Ishikawa (cell line): ENCODE measurements at regions not wholly inside any gene's neighbourhood (a gene's known extent, or its start where the extent isn't known, plus 50 kb on each side); places are given as distances from the start of the nearest gene placed in this dataset.

Experiments used
- CEBPB ChIP-seq: IDR thresholded peaks from 2 replicates; pipeline ENCODE4 v1.6.1; 2012
- CREB1 ChIP-seq: IDR thresholded peaks from 2 replicates; pipeline ENCODE4 v1.6.1; 2012; ENCODE audit warnings: low read depth
- EGR1 ChIP-seq: IDR thresholded peaks from 2 replicates; pipeline ENCODE4 v1.6.1; 2012
- EP300 ChIP-seq: IDR thresholded peaks from 2 replicates; pipeline ENCODE4 v1.6.1; 2012; ENCODE audit warnings: borderline replicate concordance
- FOXM1 ChIP-seq: IDR thresholded peaks from 2 replicates; pipeline ENCODE4 v1.6.1; 2012; ENCODE audit warnings: low read depth, borderline replicate concordance
- MAX ChIP-seq: IDR thresholded peaks from 2 replicates; pipeline ENCODE4 v1.6.1; 2012
- NFIC ChIP-seq: IDR thresholded peaks from 2 replicates; pipeline ENCODE4 v1.6.1; 2012
- RAD21 ChIP-seq: IDR thresholded peaks from 2 replicates; pipeline ENCODE4 v1.6.1; 2012; ENCODE audit warnings: low read depth
- REST ChIP-seq: IDR thresholded peaks from 2 replicates; pipeline ENCODE4 v1.6.1; 2012; ENCODE audit warnings: low read depth, mild to moderate bottlenecking
- TAF1 ChIP-seq: IDR thresholded peaks from 2 replicates; pipeline ENCODE4 v1.6.1; 2012; ENCODE audit warnings: low read depth, mild to moderate bottlenecking
- TCF12 ChIP-seq: IDR thresholded peaks from 2 replicates; pipeline ENCODE4 v1.6.1; 2012; ENCODE audit warnings: low read depth
- TEAD4 ChIP-seq: IDR thresholded peaks from 2 replicates; pipeline ENCODE4 v1.6.1; 2012
- USF1 ChIP-seq: IDR thresholded peaks from 2 replicates; pipeline ENCODE4 v1.6.1; 2012
- YY1 ChIP-seq: IDR thresholded peaks from 2 replicates; pipeline ENCODE4 v1.6.1; 2012; ENCODE audit warnings: low read depth
- ZBTB7A ChIP-seq: IDR thresholded peaks from 2 replicates; pipeline ENCODE4 v1.6.1; 2012; ENCODE audit warnings: low read depth

DNA sequence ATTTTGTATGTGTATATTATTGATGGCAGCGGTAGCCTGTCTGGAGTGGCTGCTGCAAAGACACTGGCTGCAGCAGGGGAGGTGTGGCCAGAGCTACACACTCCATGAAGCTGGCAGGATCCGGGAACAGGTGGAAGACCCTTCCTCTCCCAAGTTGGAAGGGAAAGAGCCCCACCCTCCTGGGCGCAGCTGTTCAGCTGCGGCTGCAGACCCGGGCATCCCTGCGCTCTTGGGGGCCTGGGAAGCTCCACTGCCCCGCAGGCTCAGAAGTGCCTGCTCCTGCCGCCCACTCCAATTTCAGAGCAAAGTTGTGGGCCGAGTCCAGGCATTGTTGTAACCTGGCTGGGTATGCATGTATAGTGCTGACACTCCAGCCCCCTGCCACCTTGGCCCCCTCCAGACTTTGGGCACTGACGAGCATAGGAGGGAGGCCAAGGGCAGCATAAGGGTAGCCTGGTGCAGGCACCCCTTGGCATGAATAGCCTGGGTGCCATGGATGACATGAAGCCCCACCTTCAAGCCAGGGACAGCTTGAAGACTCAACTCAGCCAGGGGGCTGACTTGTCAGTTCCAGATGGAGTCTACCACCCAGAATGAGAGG is 90.7 kb upstream of the TMEM168 start:
- TF ChIP-seq REST (no peak), CEBPB (no peak), EP300 (no peak), YY1 (no peak), NFIC (no peak)

- TF ChIP-seq CEBPB = no peak
- no peak for TF ChIP-seq TEAD4
- no peak for TF ChIP-seq RAD21
- TF ChIP-seq ZBTB7A = no peak
- TF ChIP-seq EGR1 = no peak
- no peak for TF ChIP-seq TCF12
- no peak for TF ChIP-seq REST
- no peak for TF ChIP-seq FOXM1
- no peak for TF ChIP-seq CREB1
- TF ChIP-seq TAF1 = no peak
- TF ChIP-seq EP300 = no peak
- no peak for TF ChIP-seq YY1
- no peak for TF ChIP-seq USF1
- TF ChIP-seq MAX = no peak
- TF ChIP-seq NFIC = no peak
Observed at GRCh38 chr7:112877691-112878460, 87.7 kb upstream of the TMEM168 start.

GRCh38 chr7:112876877-112877276 is 86.7 kb upstream of the TMEM168 start:
- TF ChIP-seq REST (no peak), TAF1 (no peak), EP300 (no peak), MAX (no peak), ZBTB7A (no peak), RAD21 (no peak), CREB1 (no peak), CEBPB (no peak)

- TF ChIP-seq TAF1 (no peak), TEAD4 (no peak), ZBTB7A (no peak), MAX (no peak), TCF12 (no peak), USF1 (peak; percentile 34; the same call in 1 of the 2 replicates)
Observed at GRCh38 chr7:112874909-112875308, 84.7 kb upstream of the TMEM168 start.
